ENCODE measurements at regions not wholly inside any gene's neighbourhood (a gene's known extent, or its start where the extent isn't known, plus 50 kb on each side); places are given as distances from the start of the nearest gene placed in this dataset.

- no peak for TF ChIP-seq CTCF (IDR thresholded peaks at IDR 0.05)
- no peak for TF ChIP-seq POLR2A (IDR thresholded peaks at IDR 0.05)
Measured at GRCh38 chr11:106277484-106277883, 200.0 kb downstream of the AASDHPPT start.
